ENCODE measurements at regions not wholly inside any gene's neighbourhood (a gene's known extent, or its start where the extent isn't known, plus 50 kb on each side); places are given as distances from the start of the nearest gene placed in this dataset.

GRCh38 chr5:93054424-93055163 is 526.4 kb downstream of the NR2F1-AS1 start:
- no peaks in the 10 kb centered on the region for H3K4me1 ChIP-seq (ENCODE audit: control insufficient read depth, insufficient read depth, low read depth, low read length)
- H3K27me3 ChIP-seq (ENCODE audit: control insufficient read depth in 1 of 2, insufficient read depth in 1 of 2, low read length in 2 of 2): no peaks in the 10 kb centered on the region
- H3K23ac ChIP-seq (ENCODE audit: low read length in 2 of 2): no peak overlapping the region
- H3K18ac ChIP-seq (ENCODE audit: low read depth in 1 of 2, low read length in 2 of 2): no peak overlapping the region
- H3K4ac ChIP-seq (ENCODE audit: low read depth in 1 of 2, low read length in 2 of 2): no peak overlapping the region
- H2BK120ac ChIP-seq (ENCODE audit: low read depth, low read length): no peak overlapping the region
- no peaks in the 10 kb centered on the region for H3K36me3 ChIP-seq (ENCODE audit: control insufficient read depth in 1 of 2, insufficient read depth in 2 of 2, low read depth in 1 of 2, low read length in 2 of 2)
- no peak overlapping the region for H4K91ac ChIP-seq (ENCODE audit: low read length)
- H3K4me2 ChIP-seq (ENCODE audit: low read length, poor library complexity, severe bottlenecking): no peak overlapping the region
- no peaks in the 10 kb centered on the region for H3K9me3 ChIP-seq (ENCODE audit: control insufficient read depth, low read length)
- H3K14ac ChIP-seq (ENCODE audit: low read length in 2 of 2): no peak overlapping the region
- H2BK15ac ChIP-seq (ENCODE audit: low read depth, poor library complexity, severe bottlenecking): no peak overlapping the region
- H3K4me3 ChIP-seq (ENCODE audit: insufficient read depth in 1 of 2, low read depth in 1 of 2, low read length in 2 of 2): no peak overlapping the region
- no peak overlapping the region for H2AFZ ChIP-seq (ENCODE audit: low read depth, low read length)
- H3K9ac ChIP-seq (ENCODE audit: low read length): no peak overlapping the region
- no peak overlapping the region for H2BK5ac ChIP-seq (ENCODE audit: low read depth, low read length, poor library complexity, severe bottlenecking)
- H3K79me1 ChIP-seq (replicated peaks; ENCODE audit: low read length, poor library complexity, severe bottlenecking): no peaks in the 10 kb centered on the region
- H3K27ac ChIP-seq (ENCODE audit: low read length, poor library complexity, severe bottlenecking): no peak overlapping the region
- DNase-seq: peak; percentile 74
- 0% methylated on average over 1 of the region's 2 CpGs for WGBS
- H2AK5ac ChIP-seq (ENCODE audit: low read length, severe bottlenecking): no peak overlapping the region
- no peak overlapping the region for H4K8ac ChIP-seq (ENCODE audit: low read length)
- H2BK12ac ChIP-seq (ENCODE audit: low read length in 2 of 2): no peak overlapping the region

GRCh38 chr5:93053825-93054224 is 527.2 kb downstream of the NR2F1-AS1 start:
- Histone ChIP-seq H3K9ac (ENCODE audit: low read length) (no peak overlapping the region), H3K4me1 (ENCODE audit: control insufficient read depth, insufficient read depth, low read depth, low read length) (no peaks in the 10 kb centered on the region), H3K23ac (ENCODE audit: low read length in 2 of 2) (no peak overlapping the region), H2BK5ac (ENCODE audit: low read depth, low read length, poor library complexity, severe bottlenecking) (no peak overlapping the region), H3K4me3 (ENCODE audit: insufficient read depth in 1 of 2, low read depth in 1 of 2, low read length in 2 of 2) (no peak overlapping the region), H3K79me1 (replicated peaks; ENCODE audit: low read length, poor library complexity, severe bottlenecking) (no peaks in the 10 kb centered on the region), H2BK120ac (ENCODE audit: low read depth, low read length) (no peak overlapping the region), H2BK15ac (ENCODE audit: low read depth, poor library complexity, severe bottlenecking) (no peak overlapping the region), H4K91ac (ENCODE audit: low read length) (no peak overlapping the region), H3K27ac (ENCODE audit: low read length, poor library complexity, severe bottlenecking) (no peak overlapping the region), H4K8ac (ENCODE audit: low read length) (no peak overlapping the region), H3K4ac (ENCODE audit: low read depth in 1 of 2, low read length in 2 of 2) (no peak overlapping the region), H2AK5ac (ENCODE audit: low read length, severe bottlenecking) (no peak overlapping the region), H3K18ac (ENCODE audit: low read depth in 1 of 2, low read length in 2 of 2) (no peak overlapping the region), H2BK12ac (ENCODE audit: low read length in 2 of 2) (no peak overlapping the region), H3K14ac (ENCODE audit: low read length in 2 of 2) (no peak overlapping the region), H3K36me3 (ENCODE audit: control insufficient read depth in 1 of 2, insufficient read depth in 2 of 2, low read depth in 1 of 2, low read length in 2 of 2) (no peaks in the 10 kb centered on the region), H3K4me2 (ENCODE audit: low read length, poor library complexity, severe bottlenecking) (no peak overlapping the region), H3K9me3 (ENCODE audit: control insufficient read depth, low read length) (no peaks in the 10 kb centered on the region), H2AFZ (ENCODE audit: low read depth, low read length) (no peak overlapping the region), H3K27me3 (ENCODE audit: control insufficient read depth in 1 of 2, insufficient read depth in 1 of 2, low read length in 2 of 2) (no peaks in the 10 kb centered on the region)
- peak; percentile 97 for DNase-seq

GRCh38 chr5:93048858-93049257 is 532.2 kb downstream of the NR2F1-AS1 start:
- H3K27ac ChIP-seq (ENCODE audit: low read length, poor library complexity, severe bottlenecking): no peak overlapping the region
- 77% methylated on average over 1 of the region's 2 CpGs for WGBS
- H4K8ac ChIP-seq (ENCODE audit: low read length): no peak overlapping the region

GRCh38 chr5:93044859-93045666 is 536.0 kb downstream of the NR2F1-AS1 start:
- H4K8ac ChIP-seq (ENCODE audit: low read length): no peak overlapping the region
- H3K36me3 ChIP-seq (ENCODE audit: control insufficient read depth in 1 of 2, insufficient read depth in 2 of 2, low read depth in 1 of 2, low read length in 2 of 2): no peaks in the 10 kb centered on the region
- H2BK12ac ChIP-seq (ENCODE audit: low read length in 2 of 2): no peak overlapping the region
- no peak overlapping the region for H3K4me2 ChIP-seq (ENCODE audit: low read length, poor library complexity, severe bottlenecking)
- DNase-seq: peak; percentile 18
- H3K4ac ChIP-seq (ENCODE audit: low read depth in 1 of 2, low read length in 2 of 2): no peak overlapping the region
- H3K79me1 ChIP-seq (replicated peaks; ENCODE audit: low read length, poor library complexity, severe bottlenecking): no peaks in the 10 kb centered on the region
- H4K91ac ChIP-seq (ENCODE audit: low read length): no peak overlapping the region
- no peaks in the 10 kb centered on the region for H3K9me3 ChIP-seq (ENCODE audit: control insufficient read depth, low read length)
- no peak overlapping the region for H3K14ac ChIP-seq (ENCODE audit: low read length in 2 of 2)
- no peak overlapping the region for H3K4me3 ChIP-seq (ENCODE audit: insufficient read depth in 1 of 2, low read depth in 1 of 2, low read length in 2 of 2)
- no peak overlapping the region for H2BK120ac ChIP-seq (ENCODE audit: low read depth, low read length)
- no peak overlapping the region for H3K23ac ChIP-seq (ENCODE audit: low read length in 2 of 2)
- no peak overlapping the region for H2AK5ac ChIP-seq (ENCODE audit: low read length, severe bottlenecking)
- no peak overlapping the region for H2BK5ac ChIP-seq (ENCODE audit: low read depth, low read length, poor library complexity, severe bottlenecking)
- H3K9ac ChIP-seq (ENCODE audit: low read length): no peak overlapping the region
- no peak overlapping the region for H3K27ac ChIP-seq (ENCODE audit: low read length, poor library complexity, severe bottlenecking)
- H3K27me3 ChIP-seq (ENCODE audit: control insufficient read depth in 1 of 2, insufficient read depth in 1 of 2, low read length in 2 of 2): no peaks in the 10 kb centered on the region
- no peak overlapping the region for H2BK15ac ChIP-seq (ENCODE audit: low read depth, poor library complexity, severe bottlenecking)
- no peak overlapping the region for H3K18ac ChIP-seq (ENCODE audit: low read depth in 1 of 2, low read length in 2 of 2)
- WGBS: no CpG with 5 or more reads among the region's 1 CpG
- no peaks in the 10 kb centered on the region for H3K4me1 ChIP-seq (ENCODE audit: control insufficient read depth, insufficient read depth, low read depth, low read length)
- no peak overlapping the region for H2AFZ ChIP-seq (ENCODE audit: low read depth, low read length)

More at GRCh38 chr5:93048858-93049257, 532.2 kb downstream of the NR2F1-AS1 start:
- Histone ChIP-seq H3K9me3 (ENCODE audit: control insufficient read depth, low read length) (no peaks in the 10 kb centered on the region), H2AFZ (ENCODE audit: low read depth, low read length) (no peak overlapping the region), H2BK120ac (ENCODE audit: low read depth, low read length) (no peak overlapping the region), H3K23ac (ENCODE audit: low read length in 2 of 2) (no peak overlapping the region), H3K9ac (ENCODE audit: low read length) (no peak overlapping the region), H3K18ac (ENCODE audit: low read depth in 1 of 2, low read length in 2 of 2) (no peak overlapping the region), H3K36me3 (ENCODE audit: control insufficient read depth in 1 of 2, insufficient read depth in 2 of 2, low read depth in 1 of 2, low read length in 2 of 2) (no peaks in the 10 kb centered on the region), H2AK5ac (ENCODE audit: low read length, severe bottlenecking) (no peak overlapping the region), H3K4me1 (ENCODE audit: control insufficient read depth, insufficient read depth, low read depth, low read length) (no peaks in the 10 kb centered on the region), H3K4me2 (ENCODE audit: low read length, poor library complexity, severe bottlenecking) (no peak overlapping the region), H2BK5ac (ENCODE audit: low read depth, low read length, poor library complexity, severe bottlenecking) (no peak overlapping the region), H2BK15ac (ENCODE audit: low read depth, poor library complexity, severe bottlenecking) (no peak overlapping the region), H3K27me3 (ENCODE audit: control insufficient read depth in 1 of 2, insufficient read depth in 1 of 2, low read length in 2 of 2) (no peaks in the 10 kb centered on the region), H3K4ac (ENCODE audit: low read depth in 1 of 2, low read length in 2 of 2) (no peak overlapping the region), H3K79me1 (replicated peaks; ENCODE audit: low read length, poor library complexity, severe bottlenecking) (no peaks in the 10 kb centered on the region), H3K14ac (ENCODE audit: low read length in 2 of 2) (no peak overlapping the region), H3K4me3 (ENCODE audit: insufficient read depth in 1 of 2, low read depth in 1 of 2, low read length in 2 of 2) (no peak overlapping the region), H4K91ac (ENCODE audit: low read length) (no peak overlapping the region), H2BK12ac (ENCODE audit: low read length in 2 of 2) (no peak overlapping the region)
- no peak for DNase-seq
